Activated CD4-positive, alpha-beta T cell treated with anti-CD3 and anti-CD28 coated beads, Interleukin-2, Interleukin-4, amounts not matched to agents 100 ng/mL and 50 ng/mL, durations not matched to agents 16 hours and 8 hours (primary cell): ENCODE measurements at regions not wholly inside any gene's neighbourhood (a gene's known extent, or its start where the extent isn't known, plus 50 kb on each side); places are given as distances from the start of the nearest gene placed in this dataset.

Source experiments
- DNase-seq: peaks from one replicate; pipeline ENCODE4 v3.0.0-alpha.2; 2020; ENCODE audit warnings: low spot score

DNA sequence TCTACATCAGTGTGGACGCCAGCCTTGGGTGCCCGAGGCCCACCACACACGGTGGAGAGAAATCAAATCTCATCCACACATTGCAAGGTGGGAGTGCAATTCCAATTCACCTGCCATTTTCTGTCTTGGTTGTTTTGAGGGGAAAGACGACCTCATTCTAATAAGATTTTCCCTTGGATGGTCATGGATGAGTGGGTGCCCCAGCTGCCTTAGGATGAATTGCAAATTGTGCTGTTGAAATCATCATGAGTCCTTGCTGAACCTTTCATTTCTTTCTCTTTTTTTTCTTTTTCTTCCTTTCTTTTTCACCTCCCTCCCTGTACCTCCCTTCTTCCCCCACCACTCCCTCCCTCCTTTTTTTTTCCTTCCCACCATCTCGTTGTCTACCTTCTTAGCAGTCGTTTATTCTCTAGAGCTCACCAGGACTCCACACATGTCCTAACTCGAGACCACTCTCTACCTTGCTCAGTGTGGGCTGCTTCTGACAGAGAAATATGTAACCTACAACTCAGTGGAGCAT lies 266.9 kb upstream of the NFE2L3 start:
- DNase-seq = no peak

DNA sequence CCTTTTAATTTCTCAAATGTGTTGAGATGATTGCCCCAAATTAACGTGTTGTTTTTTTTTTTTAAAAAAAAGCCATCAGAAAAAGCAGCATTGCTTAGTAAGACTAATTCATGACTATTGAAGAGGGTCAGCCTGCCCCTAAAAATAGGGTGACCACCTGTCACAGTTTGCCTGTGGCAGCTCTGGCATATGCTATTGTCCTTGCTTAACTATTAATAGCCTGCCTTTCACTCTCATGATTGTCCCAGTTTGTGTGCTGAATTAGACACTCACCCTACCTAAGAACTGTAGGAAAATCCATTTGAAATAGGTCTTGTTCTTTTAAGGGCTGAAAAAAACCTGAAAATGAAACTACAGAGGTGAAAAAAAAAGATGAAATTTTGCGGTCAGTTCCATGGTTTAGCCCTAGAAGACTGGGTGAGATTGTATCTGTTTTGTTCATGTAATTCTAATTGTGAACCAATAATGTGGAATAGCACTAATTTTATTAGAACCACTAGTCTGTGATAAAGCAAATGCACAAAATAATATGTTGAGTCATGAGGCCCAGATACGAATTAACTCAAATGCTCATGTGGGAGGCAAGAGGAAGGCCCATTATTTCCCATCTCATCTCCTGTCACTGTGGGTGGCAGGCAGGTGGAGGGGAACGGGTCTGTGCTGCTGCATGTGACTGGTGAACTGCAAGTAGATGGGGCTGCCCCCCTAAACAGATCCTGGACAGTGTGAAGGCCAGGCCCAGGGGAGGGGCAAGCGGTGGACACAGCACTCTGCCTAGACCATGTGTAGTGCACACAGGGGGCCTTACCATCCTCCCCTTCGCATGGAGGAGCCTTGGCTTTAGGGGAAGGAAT lies 265.4 kb upstream of the NFE2L3 start:
- DNase-seq = no peak

DNA sequence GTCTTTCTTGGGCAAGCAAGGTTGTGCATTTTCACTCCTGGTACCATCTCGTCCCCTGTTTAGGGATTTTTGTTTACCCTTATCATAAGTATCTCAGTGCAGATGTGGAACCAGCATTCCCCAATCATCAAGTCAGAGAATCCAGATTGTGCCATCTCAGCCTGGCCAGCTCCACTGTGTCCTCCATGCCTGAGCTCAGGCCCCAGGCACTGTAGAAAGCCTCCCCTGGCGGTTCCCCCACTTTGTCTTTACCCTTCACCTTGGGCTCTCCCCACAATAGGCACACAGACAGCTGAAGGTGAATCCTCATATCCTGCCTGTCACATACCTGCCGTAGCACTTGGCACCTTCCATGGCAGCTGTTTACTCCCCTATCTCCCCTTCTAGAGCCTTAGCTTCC lies 264.7 kb upstream of the NFE2L3 start:
- no peak for DNase-seq

DNA sequence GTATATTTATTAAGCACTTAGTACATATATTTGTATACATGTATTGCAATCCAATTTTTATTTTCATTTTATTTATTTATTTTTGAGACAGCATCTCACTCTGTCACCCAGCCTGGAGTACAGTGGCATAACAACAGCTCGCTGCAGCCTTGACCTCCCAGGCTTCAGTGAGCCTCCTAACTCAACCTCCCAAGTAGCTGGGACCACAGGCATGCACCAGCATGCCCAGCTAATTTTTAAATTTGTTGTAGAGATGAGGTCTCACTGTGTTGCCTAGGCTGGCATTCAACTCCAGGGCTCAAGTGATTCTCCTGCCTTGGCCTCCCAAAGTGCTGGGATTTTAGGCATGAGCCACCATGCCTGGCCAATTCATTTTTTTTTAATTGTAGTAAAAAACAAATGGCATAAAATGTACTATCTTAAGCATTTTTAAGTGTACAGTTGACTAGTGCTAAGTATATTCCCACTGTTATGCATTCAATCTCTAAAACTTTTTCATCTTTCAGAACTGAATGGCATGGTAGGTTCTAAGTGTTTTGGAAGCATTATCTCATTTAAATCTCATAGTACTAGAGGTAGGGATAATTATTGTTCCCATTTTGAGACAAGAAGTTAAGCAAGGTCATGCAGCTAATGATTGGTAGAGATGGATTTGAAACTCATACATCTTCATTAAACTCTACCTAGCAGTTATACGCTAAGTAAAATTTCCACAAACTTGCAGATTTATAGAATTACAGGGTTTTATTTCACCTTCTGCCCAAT lies 264.0 kb upstream of the NFE2L3 start:
- no peak for DNase-seq

DNA sequence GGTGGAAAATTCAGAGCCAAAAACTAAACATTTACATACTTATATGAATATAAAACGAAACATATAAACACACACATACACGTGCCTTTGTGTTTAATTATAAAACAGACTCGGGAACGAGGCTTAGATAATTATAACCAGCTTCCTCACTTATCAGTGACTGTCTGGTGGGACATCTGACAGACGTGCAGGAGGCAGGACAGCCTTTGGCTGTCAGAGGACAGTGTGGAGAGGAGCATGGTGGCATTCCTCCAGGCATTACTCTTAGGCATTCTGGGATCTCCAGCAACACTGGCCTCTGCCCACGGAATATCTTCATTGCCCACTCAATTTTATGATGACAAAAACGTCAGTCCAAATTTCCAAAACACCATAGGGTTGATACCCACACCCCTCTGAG lies 262.2 kb upstream of the NFE2L3 start:
- DNase-seq = no peak

DNA sequence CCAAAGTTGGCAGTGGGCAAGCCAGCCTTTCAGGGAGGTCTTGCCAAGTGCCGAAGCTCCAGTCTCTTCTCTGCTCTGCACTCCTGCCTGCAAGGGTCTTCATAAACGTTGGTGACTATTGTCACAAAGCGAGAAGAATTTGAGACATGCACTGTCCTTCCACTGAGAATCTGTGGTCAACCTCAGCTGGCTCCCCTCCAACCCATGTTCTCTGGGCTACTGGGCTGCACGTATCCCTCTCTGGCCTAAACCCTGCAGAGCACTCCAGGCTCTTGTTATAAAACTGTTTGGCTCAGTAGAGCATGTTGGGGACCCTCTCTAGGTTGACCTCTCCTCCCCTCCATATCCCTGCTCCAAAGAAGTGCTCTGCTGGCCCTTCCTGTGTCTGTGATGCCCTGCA lies 260.4 kb upstream of the NFE2L3 start:
- DNase-seq = no peak

DNA sequence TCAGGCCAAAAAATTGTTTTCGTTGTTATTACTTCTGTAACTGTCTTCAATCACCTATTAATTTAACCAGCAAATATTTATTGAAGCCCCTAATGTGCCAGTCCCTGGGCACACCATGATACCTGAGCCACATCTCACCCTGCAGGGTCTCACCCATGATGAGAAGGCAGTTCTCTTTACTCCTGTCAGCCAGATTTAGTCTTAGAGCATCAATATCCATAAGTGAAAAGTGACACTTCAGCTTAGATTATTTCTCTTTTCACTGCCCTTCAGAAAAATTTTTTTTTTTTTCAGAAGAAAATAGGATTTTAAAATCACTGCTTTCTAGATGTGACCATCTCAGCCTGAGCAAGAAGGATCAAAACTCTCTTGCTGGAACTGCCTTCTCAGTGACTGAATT lies 258.6 kb upstream of the NFE2L3 start:
- DNase-seq = no peak

DNA sequence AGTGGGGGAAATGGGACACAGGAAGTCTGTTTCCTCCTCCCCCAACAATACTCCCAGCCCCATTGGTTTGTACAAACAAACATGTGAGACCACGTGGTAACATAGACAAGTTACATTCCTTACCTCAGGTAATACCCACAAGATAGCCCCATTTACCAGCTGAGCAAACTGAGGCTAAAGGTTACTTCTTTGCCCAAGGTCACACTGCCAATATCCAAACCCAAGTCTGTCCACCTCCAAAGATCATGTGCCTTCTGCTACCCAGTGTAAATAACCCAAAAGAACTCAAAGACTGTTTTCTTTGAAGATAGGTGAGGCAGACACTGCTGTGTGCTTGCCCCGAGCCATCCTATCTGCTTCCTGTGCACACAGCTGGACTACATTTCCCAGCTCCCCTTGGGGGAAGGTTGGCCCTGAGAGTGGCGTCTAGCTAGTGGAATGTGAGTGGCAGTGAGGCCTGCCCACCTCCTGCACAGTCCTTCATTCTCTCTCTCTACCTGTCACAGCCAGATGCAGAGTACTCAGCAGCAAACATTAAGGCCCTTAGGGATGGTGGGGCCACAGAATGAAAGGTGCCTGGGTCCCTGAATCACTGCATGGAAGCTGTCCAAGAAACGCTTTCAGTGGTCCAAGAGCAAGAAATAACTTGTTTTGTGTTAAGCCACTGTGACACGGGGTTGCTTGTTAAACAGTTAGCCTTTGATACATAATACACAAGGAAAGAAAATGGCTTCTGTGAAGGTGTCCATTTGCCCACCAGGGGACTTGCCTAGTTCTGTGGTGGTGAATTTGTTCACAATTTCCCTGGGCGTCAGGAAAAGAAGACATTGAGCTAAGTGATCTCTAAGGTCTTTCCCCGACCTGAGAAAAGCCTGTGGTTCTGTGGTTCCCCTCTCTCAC lies 257.7 kb upstream of the NFE2L3 start:
- peak; percentile 49 for DNase-seq

DNA sequence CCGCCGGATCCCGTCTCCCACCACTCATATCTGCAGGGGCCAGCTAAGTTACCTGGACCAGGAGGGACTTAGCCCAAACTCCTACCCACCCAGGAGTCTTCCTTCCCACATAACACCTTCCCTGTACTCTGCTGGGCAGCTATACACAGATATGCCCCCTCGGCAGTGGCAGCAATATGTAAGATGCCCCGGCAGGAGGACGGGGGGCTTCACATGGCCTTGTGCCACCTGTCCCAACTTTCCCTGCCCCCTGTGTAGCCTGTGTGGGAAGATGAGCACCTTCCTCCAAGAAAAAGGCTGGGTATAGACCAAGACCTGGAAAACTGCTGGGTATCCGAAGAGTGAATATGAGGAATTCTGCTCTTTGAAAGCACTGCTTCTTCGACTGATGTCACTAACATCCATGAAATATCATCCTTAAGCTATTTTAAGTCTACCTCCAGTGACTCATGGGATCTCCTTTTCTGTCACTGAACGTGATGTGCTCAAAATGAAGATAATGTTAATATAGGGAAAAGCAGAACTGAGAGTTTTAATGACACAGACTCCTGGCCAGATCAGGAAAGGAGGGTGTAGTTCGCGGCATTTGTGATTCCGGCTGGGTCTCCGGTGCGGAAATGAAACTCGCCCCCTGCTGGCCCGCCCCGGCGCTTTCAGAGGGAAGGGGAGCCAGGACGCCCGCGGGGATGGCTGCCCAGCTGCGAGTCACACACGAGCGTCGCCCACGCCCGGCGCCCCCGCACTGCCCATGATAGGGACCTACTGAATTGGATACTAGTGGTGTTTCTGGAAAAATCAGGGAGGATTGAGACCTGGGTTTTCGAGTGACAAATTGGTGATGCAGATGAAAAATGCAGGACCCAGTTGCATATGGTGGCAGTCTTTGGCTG lies 256.9 kb upstream of the NFE2L3 start:
- peak; percentile 63 for DNase-seq

DNA sequence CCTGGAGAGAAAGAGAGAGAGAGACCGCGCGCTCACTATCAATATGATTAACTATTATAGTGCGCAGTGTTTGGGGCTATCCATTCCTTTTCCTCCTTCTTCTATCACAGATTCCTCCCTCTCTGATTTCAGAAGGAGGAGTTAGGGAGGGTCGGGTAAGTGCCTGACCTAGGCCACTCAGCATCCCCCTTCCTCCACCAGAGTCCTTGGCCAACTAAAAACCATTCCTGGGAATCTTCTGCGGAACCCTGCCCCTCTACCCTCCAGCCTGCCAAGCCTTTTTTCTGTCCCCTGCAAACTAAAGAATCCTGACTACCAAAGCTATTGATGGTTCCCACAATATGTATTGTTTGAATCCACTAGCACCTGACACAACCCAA lies 256.2 kb upstream of the NFE2L3 start:
- DNase-seq = no peak

DNA sequence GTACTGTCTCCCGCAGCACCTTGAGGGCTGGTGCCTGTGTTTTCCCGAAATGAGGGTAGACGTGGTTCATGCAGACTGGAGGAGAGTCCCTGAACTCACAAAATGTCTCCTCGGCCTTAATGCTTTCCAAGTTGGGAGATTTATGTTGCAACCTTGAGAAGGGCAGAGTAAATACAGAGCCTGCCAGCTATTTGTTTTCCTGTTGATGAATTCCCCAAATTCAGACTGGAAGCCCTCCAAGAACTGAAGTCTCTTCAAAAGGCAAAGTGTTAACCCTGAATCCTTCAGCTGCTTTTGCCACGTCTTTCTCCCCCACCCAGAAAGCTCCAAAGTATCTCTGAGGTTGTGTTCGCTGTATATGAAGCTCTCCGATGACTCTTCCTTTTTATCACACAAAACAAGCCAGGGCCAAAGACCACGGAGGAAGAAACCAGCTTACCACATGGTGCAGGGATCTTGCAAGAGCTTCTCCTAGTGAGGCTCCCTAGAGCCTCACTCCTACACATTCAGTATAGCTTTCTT lies 254.7 kb upstream of the NFE2L3 start:
- DNase-seq = no peak

DNA sequence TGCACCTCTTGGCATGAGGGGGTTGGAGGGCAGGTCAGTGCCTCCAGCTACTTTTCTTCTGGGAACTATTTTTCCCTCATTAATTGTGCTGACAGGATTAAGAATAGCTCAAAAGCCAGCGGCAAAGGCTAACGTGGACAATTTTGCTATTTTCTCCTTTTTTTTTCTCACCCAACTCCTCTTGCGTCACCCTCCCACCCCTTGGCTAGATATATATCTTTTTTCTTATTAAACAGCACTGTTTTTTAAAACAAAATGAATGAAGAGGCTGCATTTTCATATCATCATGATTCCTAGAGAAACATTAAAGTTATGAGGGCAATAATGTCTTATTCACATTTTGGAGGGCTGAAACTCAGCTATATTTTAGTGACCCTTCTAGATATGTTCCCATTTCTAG lies 251.8 kb upstream of the NFE2L3 start:
- no peak for DNase-seq

DNA sequence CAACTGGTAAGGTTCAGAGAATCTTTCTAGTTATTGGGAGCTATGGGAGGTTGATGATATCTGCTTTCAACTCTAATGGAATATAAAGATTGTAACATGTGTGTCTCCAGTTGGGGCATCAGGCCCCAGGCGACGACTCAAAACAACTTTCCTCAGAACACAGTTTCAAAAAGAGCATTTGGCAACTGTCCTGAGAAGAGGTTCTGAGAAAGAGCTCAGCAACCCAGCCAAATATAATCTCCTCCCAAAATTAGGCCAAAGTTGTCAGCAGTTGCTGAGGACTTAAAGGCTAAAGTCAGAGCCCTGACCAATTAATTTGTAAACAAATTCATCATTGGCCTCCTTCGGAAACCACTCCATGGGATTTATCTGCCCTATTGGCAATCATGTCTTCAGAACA lies 251.1 kb upstream of the NFE2L3 start:
- no peak for DNase-seq

DNA sequence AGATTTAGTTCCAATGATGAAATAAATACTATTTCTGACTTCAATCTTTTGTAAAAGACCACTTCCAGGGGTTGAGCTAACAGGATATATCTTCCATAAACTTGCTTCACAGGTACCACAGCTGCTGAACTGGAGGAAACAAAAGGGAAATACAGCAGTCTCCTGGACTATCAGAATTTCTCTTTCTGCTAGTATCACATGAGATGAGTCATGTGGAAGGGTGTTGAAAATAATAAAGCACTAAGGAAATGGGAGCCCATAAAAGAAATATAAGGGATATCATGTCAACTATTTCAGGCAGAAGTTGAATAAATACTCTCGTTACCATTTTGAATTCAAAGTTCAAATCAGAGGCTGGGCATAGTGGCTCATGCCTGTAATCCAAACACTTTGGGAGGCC lies 250.3 kb upstream of the NFE2L3 start:
- DNase-seq = no peak

DNA sequence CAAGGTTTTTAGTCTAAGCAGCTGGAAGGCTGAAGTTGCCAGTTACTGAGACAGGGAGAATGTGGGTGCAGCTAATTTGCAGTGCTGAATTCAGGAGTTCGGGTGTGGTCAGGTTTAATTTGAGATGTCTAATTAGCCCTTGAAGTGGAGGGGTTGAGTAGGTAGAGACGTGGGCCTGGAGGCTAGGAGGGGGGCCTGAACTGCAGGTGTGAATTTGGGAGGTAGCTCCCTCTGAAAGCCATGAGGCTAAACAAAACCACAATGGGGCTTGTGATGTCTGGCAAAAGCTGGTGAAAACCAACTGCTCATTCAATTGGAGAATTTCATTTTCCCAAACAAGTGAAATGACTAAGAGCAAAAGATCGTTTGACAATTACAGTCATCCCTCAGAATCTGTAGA lies 246.0 kb upstream of the NFE2L3 start:
- DNase-seq = peak; percentile 38

DNA sequence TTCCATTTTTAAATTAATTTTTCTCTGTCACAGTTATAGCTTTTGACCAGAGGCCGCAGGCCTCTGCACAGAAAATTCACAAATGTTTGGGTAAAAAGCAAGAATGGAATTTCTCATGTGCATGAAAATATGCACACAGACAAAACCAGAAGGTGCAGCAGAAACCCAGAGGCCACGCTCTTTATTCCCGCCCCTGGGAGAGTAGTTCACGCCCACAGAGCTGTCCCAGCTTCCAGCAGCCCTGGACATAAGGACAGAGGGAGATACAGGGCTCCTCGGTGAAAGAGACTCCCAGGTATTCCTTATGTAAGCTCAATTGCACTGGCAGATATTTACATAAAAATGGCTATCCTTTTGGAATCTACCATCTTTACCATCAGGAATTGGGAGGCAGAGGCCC lies 245.2 kb upstream of the NFE2L3 start:
- DNase-seq = no peak

DNA sequence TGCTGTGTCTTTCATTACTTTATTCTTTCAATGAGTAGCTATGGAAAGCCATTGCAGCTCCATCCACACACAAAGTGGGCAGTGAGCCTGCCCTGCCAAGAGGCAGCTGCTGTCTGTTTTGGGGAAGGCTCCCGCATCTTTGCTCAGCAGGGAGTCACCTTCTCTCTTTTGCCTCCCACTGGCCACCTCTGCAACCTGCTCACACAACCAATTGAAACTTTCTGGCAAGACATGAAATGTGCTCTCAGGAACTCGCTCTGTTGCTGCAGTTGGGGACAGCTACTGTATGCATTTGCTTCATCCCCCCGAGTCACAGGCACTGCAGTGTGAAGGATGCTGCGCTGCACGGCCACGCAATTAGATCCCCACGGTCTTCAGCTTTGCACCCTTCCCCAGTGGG lies 244.8 kb upstream of the NFE2L3 start:
- DNase-seq = no peak

DNA sequence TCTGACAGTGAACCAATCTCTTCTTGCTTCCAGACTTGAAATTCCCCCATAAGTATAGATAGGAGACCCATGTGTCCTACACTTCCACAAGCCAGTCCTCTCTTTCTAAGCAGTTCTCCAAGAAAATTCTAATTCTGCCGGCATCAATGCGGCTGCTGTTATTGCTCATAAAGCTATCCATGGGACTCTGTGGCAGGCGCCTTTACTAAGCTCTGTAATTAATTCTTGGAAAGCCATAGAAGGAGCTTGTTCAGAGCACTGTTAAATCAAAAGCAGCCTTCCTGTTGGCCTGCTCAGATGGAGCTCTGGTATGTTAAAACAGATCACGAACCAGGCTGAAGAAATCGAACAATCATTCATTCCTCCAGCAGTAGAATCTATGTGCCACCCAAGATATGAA lies 244.3 kb upstream of the NFE2L3 start:
- no peak for DNase-seq

DNA sequence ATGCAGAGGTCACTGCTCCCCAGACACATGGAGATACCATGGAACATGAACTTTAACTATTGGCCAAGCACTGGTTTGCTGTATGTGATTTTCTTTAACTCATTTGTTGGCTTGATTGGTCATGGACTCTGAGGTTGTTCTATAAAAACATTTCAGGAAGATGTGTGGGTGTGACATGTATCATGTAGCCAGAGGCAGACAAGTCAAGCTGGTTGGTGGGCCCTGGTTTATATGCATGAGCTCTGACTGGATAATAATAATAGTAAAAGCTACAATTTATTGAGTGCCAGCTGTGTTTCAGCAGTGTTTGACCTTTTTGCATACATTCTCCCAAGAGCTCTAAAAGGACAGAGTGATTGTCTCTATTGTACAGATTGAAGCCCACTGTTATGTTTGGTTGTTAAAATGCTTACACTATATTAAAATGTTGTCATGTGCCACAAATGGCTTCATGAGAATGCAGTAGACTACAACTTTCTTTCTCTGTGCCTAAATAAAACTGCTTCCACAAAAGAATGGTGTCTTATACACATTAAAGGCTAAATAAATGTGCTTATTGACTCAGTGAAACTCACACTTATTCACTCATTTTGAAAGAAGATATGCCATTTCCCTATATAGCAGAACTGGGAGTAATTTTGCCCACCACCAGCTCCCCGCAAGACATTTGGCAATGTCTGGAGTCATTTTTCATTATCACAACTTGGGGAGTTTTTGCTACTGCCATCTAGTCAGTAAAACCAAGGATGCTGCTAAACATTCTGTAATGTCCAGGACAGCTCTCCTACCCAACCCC lies 243.6 kb upstream of the NFE2L3 start:
- peak; percentile 34 for DNase-seq
